Mammary epithelial cell (primary cell): ENCODE measurements at regions not wholly inside any gene's neighbourhood (a gene's known extent, or its start where the extent isn't known, plus 50 kb on each side); places are given as distances from the start of the nearest gene placed in this dataset.

Experiments
- EZH2 ChIP-seq: IDR thresholded peaks from 2 replicates; pipeline ENCODE4 v1.6.1; 2012; ENCODE audit warnings: low read length, inconsistent platforms, borderline replicate concordance
- TF ChIP-seq, protein P1 (sequence below), 2 donors: IDR thresholded peaks in 1 of 2; conservative IDR thresholded peaks in 1 of 2; 2 replicates each; pipeline ENCODE4 v1.5.1; 2011 to 2012; ENCODE audit warnings: inconsistent platforms in 2 of 2, low read length in 2 of 2, mild to moderate bottlenecking in 2 of 2, control low read depth in 1 of 2, low read depth in 1 of 2; ENCODE audit not compliant: insufficient read depth in 1 of 2; ENCODE audit errors: extremely low read depth in 1 of 2

GRCh38 chr2:56537756-56538155 is 354.0 kb downstream of the CCDC85A start:
- TF ChIP-seq, protein P1, sequence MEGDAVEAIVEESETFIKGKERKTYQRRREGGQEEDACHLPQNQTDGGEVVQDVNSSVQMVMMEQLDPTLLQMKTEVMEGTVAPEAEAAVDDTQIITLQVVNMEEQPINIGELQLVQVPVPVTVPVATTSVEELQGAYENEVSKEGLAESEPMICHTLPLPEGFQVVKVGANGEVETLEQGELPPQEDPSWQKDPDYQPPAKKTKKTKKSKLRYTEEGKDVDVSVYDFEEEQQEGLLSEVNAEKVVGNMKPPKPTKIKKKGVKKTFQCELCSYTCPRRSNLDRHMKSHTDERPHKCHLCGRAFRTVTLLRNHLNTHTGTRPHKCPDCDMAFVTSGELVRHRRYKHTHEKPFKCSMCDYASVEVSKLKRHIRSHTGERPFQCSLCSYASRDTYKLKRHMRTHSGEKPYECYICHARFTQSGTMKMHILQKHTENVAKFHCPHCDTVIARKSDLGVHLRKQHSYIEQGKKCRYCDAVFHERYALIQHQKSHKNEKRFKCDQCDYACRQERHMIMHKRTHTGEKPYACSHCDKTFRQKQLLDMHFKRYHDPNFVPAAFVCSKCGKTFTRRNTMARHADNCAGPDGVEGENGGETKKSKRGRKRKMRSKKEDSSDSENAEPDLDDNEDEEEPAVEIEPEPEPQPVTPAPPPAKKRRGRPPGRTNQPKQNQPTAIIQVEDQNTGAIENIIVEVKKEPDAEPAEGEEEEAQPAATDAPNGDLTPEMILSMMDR (conservative IDR thresholded peaks at IDR 0.05 in 1 of 2, IDR thresholded peaks at IDR 0.05 in 1 of 2; ENCODE audit: extremely low read depth in 1 of 2, insufficient read depth in 1 of 2, low read depth in 1 of 2, low read length in 2 of 2): no peak
- no peak for TF ChIP-seq EZH2
